ENCODE measurements at regions not wholly inside any gene's neighbourhood (a gene's known extent, or its start where the extent isn't known, plus 50 kb on each side); places are given as distances from the start of the nearest gene placed in this dataset.

GRCh38 chr18:39380866-39381265 is 1815.3 kb upstream of the CELF4 start:
- BruUV-seq (replicated peaks) = no TSS peak
- TF ChIP-seq CTCF (conservative IDR thresholded peaks at IDR 0.05; ENCODE audit: low read length) (no peak), EZH2phosphoT487 (IDR thresholded peaks at IDR 0.05; ENCODE audit: borderline replicate concordance, low read depth, low read length) (no peak)
- no peak overlapping the region for H3K4me3 ChIP-seq (ENCODE audit: low read depth, low read length, poor library complexity, severe bottlenecking)
- no peaks in the 10 kb centered on the region for H3K9me3 ChIP-seq (ENCODE audit: low read length)
- no peaks in the 10 kb centered on the region for H3K36me3 ChIP-seq (ENCODE audit: insufficient read depth, low read length)
- H3K4me1 ChIP-seq (ENCODE audit: insufficient read depth, low read length, poor library complexity, severe bottlenecking) = no peaks in the 10 kb centered on the region
- H4K20me1 ChIP-seq (ENCODE audit: insufficient read depth, low read length) = no peaks in the 10 kb centered on the region
- no peak overlapping the region for H3K27ac ChIP-seq (ENCODE audit: low read depth, low read length, poor library complexity, severe bottlenecking)
- DNase-seq (ENCODE audit: low spot score) = no peak
- ChIA-PET CTCF (ENCODE audit: unreplicated experiment) (no interaction called here), POLR2A (no interaction called here)
- no peak overlapping the region for H2AFZ ChIP-seq (ENCODE audit: low read length)
- intact Hi-C loops (cut with micrococcal nuclease; ENCODE audit: unreplicated experiment) = no loop called here
- H3K9me2 ChIP-seq (ENCODE audit: insufficient read depth, low read length) = no peaks in the 10 kb centered on the region
- H3K4me2 ChIP-seq (ENCODE audit: low read length) = no peak overlapping the region
- no peaks in the 10 kb centered on the region for H3K79me2 ChIP-seq (ENCODE audit: insufficient read depth, low read depth, low read length)

GRCh38 chr18:39380186-39380725 is 1814.7 kb upstream of the CELF4 start:
- no peak overlapping the region for H3K27ac ChIP-seq (ENCODE audit: low read depth, low read length, poor library complexity, severe bottlenecking)
- no peaks in the 10 kb centered on the region for H3K9me3 ChIP-seq (ENCODE audit: low read length)
- H3K4me1 ChIP-seq (ENCODE audit: insufficient read depth, low read length, poor library complexity, severe bottlenecking) = no peaks in the 10 kb centered on the region
- no peak overlapping the region for H3K4me3 ChIP-seq (ENCODE audit: low read depth, low read length, poor library complexity, severe bottlenecking)
- ChIA-PET POLR2A (no interaction called here), CTCF (ENCODE audit: unreplicated experiment) (no interaction called here)
- H4K20me1 ChIP-seq (ENCODE audit: insufficient read depth, low read length) = no peaks in the 10 kb centered on the region
- BruUV-seq (replicated peaks) = no TSS peak
- no peak for TF ChIP-seq EZH2phosphoT487 (IDR thresholded peaks at IDR 0.05; ENCODE audit: borderline replicate concordance, low read depth, low read length)
- H3K36me3 ChIP-seq (ENCODE audit: insufficient read depth, low read length) = no peaks in the 10 kb centered on the region
- intact Hi-C loops (cut with micrococcal nuclease; ENCODE audit: unreplicated experiment) = no loop called here
- no peak overlapping the region for H2AFZ ChIP-seq (ENCODE audit: low read length)
- DNase-seq (ENCODE audit: low spot score) = no peak
- H3K9me2 ChIP-seq (ENCODE audit: insufficient read depth, low read length) = no peaks in the 10 kb centered on the region
- H3K79me2 ChIP-seq (ENCODE audit: insufficient read depth, low read depth, low read length) = no peaks in the 10 kb centered on the region
- H3K4me2 ChIP-seq (ENCODE audit: low read length) = no peak overlapping the region

- no peak overlapping the region for H3K27ac ChIP-seq (ENCODE audit: low read depth, low read length, poor library complexity, severe bottlenecking)
- no TSS peak for BruUV-seq (replicated peaks)
- ChIA-PET POLR2A (no interaction called here), CTCF (ENCODE audit: unreplicated experiment) (no interaction called here)
- no peak for DNase-seq (ENCODE audit: low spot score)
- H3K4me3 ChIP-seq (ENCODE audit: low read depth, low read length, poor library complexity, severe bottlenecking) = no peak overlapping the region
- no peaks in the 10 kb centered on the region for H3K79me2 ChIP-seq (ENCODE audit: insufficient read depth, low read depth, low read length)
- H3K36me3 ChIP-seq (ENCODE audit: insufficient read depth, low read length) = no peaks in the 10 kb centered on the region
- no peak for TF ChIP-seq EZH2phosphoT487 (IDR thresholded peaks at IDR 0.05; ENCODE audit: borderline replicate concordance, low read depth, low read length)
- TF ChIP-seq CTCF (conservative IDR thresholded peaks at IDR 0.05; ENCODE audit: low read length) = no peak
- no peaks in the 10 kb centered on the region for H3K4me1 ChIP-seq (ENCODE audit: insufficient read depth, low read length, poor library complexity, severe bottlenecking)
- H2AFZ ChIP-seq (ENCODE audit: low read length) = no peak overlapping the region
- intact Hi-C loops (cut with micrococcal nuclease; ENCODE audit: unreplicated experiment) = no loop called here
- H3K9me2 ChIP-seq (ENCODE audit: insufficient read depth, low read length) = no peaks in the 10 kb centered on the region
- H3K9me3 ChIP-seq (ENCODE audit: low read length) = no peaks in the 10 kb centered on the region
- H4K20me1 ChIP-seq (ENCODE audit: insufficient read depth, low read length) = no peaks in the 10 kb centered on the region
- H3K4me2 ChIP-seq (ENCODE audit: low read length) = no peak overlapping the region
Measured at GRCh38 chr18:39375066-39375465, 1809.5 kb upstream of the CELF4 start.
